PC-9 (cell line): ENCODE measurements at regions not wholly inside any gene's neighbourhood (a gene's known extent, or its start where the extent isn't known, plus 50 kb on each side); places are given as distances from the start of the nearest gene placed in this dataset.

ENCODE experiments used
- CTCF ChIP-seq: fragments of 200-600 bp; sonication (generic); conservative IDR thresholded peaks from 2 replicates; pipeline ENCODE4 v1.6.1; 2017; ENCODE audit warnings: mixed run types, antibody characterized with exemption, mild to moderate bottlenecking, moderate library complexity
- EZH2 ChIP-seq: fragments of 200-600 bp; sonication (generic); IDR thresholded peaks from 2 replicates; pipeline ENCODE4 v1.8.0; 2017; ENCODE audit warnings: antibody characterized with exemption, low read depth

DNA sequence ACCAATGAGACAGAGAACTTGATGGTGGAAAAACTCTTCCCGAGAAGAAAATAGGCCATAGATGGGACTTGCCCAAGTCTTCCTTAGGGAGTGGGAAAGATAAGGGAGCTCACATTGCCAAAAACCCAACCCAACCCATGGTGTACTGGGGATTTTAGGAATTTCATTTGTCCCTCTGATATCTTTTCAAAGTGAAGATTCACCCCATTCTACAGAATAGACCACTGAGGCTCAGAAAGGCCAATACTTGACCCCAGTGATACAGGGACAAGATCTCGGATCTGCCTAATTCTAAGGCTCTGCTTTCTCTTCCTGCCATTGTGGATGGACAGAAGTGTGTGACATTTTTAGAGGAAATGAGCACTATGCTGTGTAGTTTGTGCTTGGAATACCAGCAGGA is 159.0 kb downstream of the MYCN start:
- no peak for TF ChIP-seq CTCF
- no peak for TF ChIP-seq EZH2
